Lower lobe of right lung (tissue), 2 donors: ENCODE measurements at regions not wholly inside any gene's neighbourhood (a gene's known extent, or its start where the extent isn't known, plus 50 kb on each side); places are given as distances from the start of the nearest gene placed in this dataset.

Experiments used
- ATAC-seq, 2 donors: fragments of 200-7000 bp; cut with Tn5 transposase; one replicate each; pipeline ENCODE4 v1.9.1; 2020 to 2022; ENCODE audit warnings: mild to moderate bottlenecking in 2 of 2, moderate library complexity in 2 of 2
- DNase-seq: peaks from one replicate; pipeline ENCODE4 v3.0.0-alpha.2; 2020
- H3K27ac ChIP-seq: fragments of 200-600 bp; one replicate; pipeline ENCODE4 v1.8.0; 2022
- H3K27me3 ChIP-seq: fragments of 200-600 bp; one replicate; pipeline ENCODE4 v1.8.0; 2022; ENCODE audit warnings: low read depth
- H3K36me3 ChIP-seq: fragments of 200-600 bp; one replicate; pipeline ENCODE4 v1.8.0; 2022; ENCODE audit warnings: mild to moderate bottlenecking
- H3K4me1 ChIP-seq: fragments of 200-600 bp; one replicate; pipeline ENCODE4 v1.8.0; 2022
- H3K4me3 ChIP-seq: fragments of 200-600 bp; one replicate; pipeline ENCODE4 v1.8.0; 2022; ENCODE audit warnings: mild to moderate bottlenecking
- H3K9me3 ChIP-seq: fragments of 200-600 bp; one replicate; pipeline ENCODE4 v1.8.0; 2022
- CTCF ChIP-seq: fragments of 200-600 bp; IDR thresholded peaks from one replicate; pipeline ENCODE4 v1.8.0; 2022; ENCODE audit warnings: antibody characterized with exemption, mild to moderate bottlenecking
- intact Hi-C: fragments of 100-400 bp; cut with DNase I; formaldehyde crosslinking; loops from one replicate; pipeline ENCODE4 v1.11.0; 2022
- donor health status: DM: no; HTN: yes; CAD: no; lungs with severe emphysema.

- Histone ChIP-seq H3K4me3 (no peak overlapping the region), H3K27me3 (no peaks in the 10 kb centered on the region), H3K9me3 (no peaks in the 10 kb centered on the region), H3K36me3 (no peaks in the 10 kb centered on the region), H3K4me1 (no peaks in the 10 kb centered on the region), H3K27ac (no peak overlapping the region)
- intact Hi-C loops, result no loop called here
- DNase-seq (no peak), ATAC-seq (no peak)
- no peak for TF ChIP-seq CTCF
These were observed 60.4 kb upstream of the FOXQ1 start for GRCh38 chr6:1251198-1252155.

DNA sequence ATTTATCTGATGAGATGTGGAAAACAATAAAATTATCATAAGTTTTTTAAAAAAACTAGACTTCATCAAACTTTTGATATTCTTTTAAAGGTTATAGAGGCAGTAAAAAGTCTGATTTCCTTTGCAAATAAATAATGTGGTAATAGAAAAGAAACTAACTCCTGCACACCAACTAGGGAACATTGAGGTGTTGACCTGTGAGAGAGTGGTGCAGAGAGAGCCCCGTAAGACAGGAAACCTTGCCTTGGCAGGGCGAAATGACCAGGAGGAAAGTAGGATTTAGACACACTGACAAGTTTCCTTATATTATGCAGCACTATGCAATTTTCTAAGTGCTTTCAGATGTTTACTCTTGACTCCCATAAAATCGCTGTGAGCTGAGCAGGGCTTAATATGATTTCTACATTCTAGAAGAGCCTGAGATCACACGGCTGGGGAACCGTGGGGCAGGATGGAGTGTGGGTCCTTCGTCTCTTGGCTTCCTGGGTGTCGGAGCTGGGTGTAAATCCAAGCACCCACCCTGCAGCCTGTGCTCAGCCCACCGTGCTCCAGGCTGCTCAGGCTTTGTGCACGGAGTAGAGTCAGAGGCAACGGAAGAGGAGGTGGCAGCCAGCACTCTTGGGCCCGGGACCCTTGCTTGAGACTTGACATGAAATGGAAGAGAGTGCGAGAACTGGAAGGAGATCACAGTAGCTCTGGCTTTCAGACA, 61.3 kb upstream of the FOXQ1 start:
- H3K9me3 ChIP-seq, result no peaks in the 10 kb centered on the region
- H3K36me3 ChIP-seq, result no peaks in the 10 kb centered on the region
- no peaks in the 10 kb centered on the region for H3K27me3 ChIP-seq
- H3K4me1 ChIP-seq, result no peaks in the 10 kb centered on the region
- intact Hi-C loops, result no loop called here
- no peak for TF ChIP-seq CTCF
- DNase-seq (no peak), ATAC-seq (no peak)
- H3K4me3 ChIP-seq, result no peak overlapping the region
- H3K27ac ChIP-seq, result no peak overlapping the region

DNA sequence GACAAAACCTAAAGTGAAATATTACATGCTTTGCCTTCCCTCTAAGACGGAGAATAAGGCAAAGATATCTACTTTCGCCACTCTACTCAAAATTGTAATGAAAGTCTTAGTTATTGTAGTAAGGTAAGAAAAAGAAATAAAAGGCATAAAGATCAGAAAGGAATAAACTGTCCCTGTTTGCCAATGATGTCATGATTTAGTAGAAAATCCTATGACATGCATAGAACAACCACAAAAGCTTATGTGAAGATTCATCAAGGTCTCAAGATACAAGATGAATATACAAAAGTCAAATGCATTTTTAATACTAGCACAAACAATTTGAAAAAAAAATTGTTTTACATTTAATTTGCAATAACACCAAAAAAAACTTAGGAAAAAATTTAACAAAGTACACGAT, 64.0 kb upstream of the FOXQ1 start:
- DNase-seq (no peak), ATAC-seq (no peak)
- H3K4me1 ChIP-seq, result peaks cover 2% of the 10 kb centered on the region
- H3K4me3 ChIP-seq, result no peak overlapping the region
- no peak overlapping the region for H3K27ac ChIP-seq
- H3K9me3 ChIP-seq, result no peaks in the 10 kb centered on the region
- intact Hi-C loops, result no loop called here
- H3K27me3 ChIP-seq, result no peaks in the 10 kb centered on the region
- TF ChIP-seq CTCF, result no peak
- no peaks in the 10 kb centered on the region for H3K36me3 ChIP-seq

- Histone ChIP-seq H3K27ac (no peak overlapping the region), H3K27me3 (no peaks in the 10 kb centered on the region), H3K4me1 (peaks cover 5% of the 10 kb centered on the region), H3K4me3 (no peak overlapping the region), H3K36me3 (no peaks in the 10 kb centered on the region), H3K9me3 (no peaks in the 10 kb centered on the region)
- no peak for TF ChIP-seq CTCF
- no peak for ATAC-seq
- intact Hi-C loops, result no loop called here
- no peak for DNase-seq
These were observed 64.8 kb upstream of the FOXQ1 start for GRCh38 chr6:1247056-1247455.

- DNase-seq, result no peak
- H3K36me3 ChIP-seq, result no peaks in the 10 kb centered on the region
- TF ChIP-seq CTCF, result no peak
- intact Hi-C loops, result no loop called here
- H3K4me1 ChIP-seq, result peaks cover 5% of the 10 kb centered on the region
- H3K9me3 ChIP-seq, result no peaks in the 10 kb centered on the region
- no peaks in the 10 kb centered on the region for H3K27me3 ChIP-seq
- no peak for ATAC-seq
- no peak overlapping the region for H3K27ac ChIP-seq
- no peak overlapping the region for H3K4me3 ChIP-seq
These were observed 67.0 kb upstream of the FOXQ1 start for GRCh38 chr6:1244941-1245340.
